HG02759 (cell line): ENCODE measurements at regions not wholly inside any gene's neighbourhood (a gene's known extent, or its start where the extent isn't known, plus 50 kb on each side); places are given as distances from the start of the nearest gene placed in this dataset.
"Not testable (repeated sequence)": the region's sequence is repeated elsewhere in the genome, so short reads cannot be mapped to it uniquely, and the experiment has no call there.

Experiments used
- ATAC-seq: cut with Tn5 transposase; IDR thresholded peaks from one replicate; pipeline ENCODE4 v1.9.1; 2021; ENCODE audit warnings: mild to moderate bottlenecking, moderate library complexity; ENCODE audit not compliant: unreplicated experiment

- ATAC-seq: no peak
Observed at GRCh38 chr9:31839273-31839672, 545.2 kb upstream of the ACO1 start.

- ATAC-seq: no peak
Observed at GRCh38 chr9:31840702-31841101, 543.7 kb upstream of the ACO1 start.

- ATAC-seq: no peak
Observed at GRCh38 chr9:31847963-31848362, 536.5 kb upstream of the ACO1 start.

- no peak for ATAC-seq
Observed at GRCh38 chr9:31848505-31849285, 535.7 kb upstream of the ACO1 start.

- ATAC-seq: no peak
Observed at GRCh38 chr9:31854187-31854586, 530.3 kb upstream of the ACO1 start.

GRCh38 chr9:31868830-31869229 is 515.6 kb upstream of the ACO1 start:
- no peak for ATAC-seq

- no peak for ATAC-seq
Observed at GRCh38 chr9:31870276-31870675, 514.2 kb upstream of the ACO1 start.

- no peak for ATAC-seq
Observed at GRCh38 chr9:31873722-31874121, 510.7 kb upstream of the ACO1 start.

GRCh38 chr9:31894008-31894407 is 490.4 kb upstream of the ACO1 start:
- ATAC-seq: no peak

GRCh38 chr9:31908158-31908890 is 476.1 kb upstream of the ACO1 start:
- peak; percentile 74 for ATAC-seq

- ATAC-seq: peak; percentile 39
Observed at GRCh38 chr9:31908891-31909480, 475.5 kb upstream of the ACO1 start.

- ATAC-seq: no peak
Observed at GRCh38 chr9:31912636-31913035, 471.8 kb upstream of the ACO1 start.

GRCh38 chr9:31916591-31917241 is 467.7 kb upstream of the ACO1 start:
- no peak for ATAC-seq

- not testable (repeated sequence) for ATAC-seq
Observed at GRCh38 chr9:31937737-31938136, 446.7 kb upstream of the ACO1 start.

GRCh38 chr9:31950756-31951155 is 433.7 kb upstream of the ACO1 start:
- no peak for ATAC-seq

- no peak for ATAC-seq
Observed at GRCh38 chr9:31958572-31958971, 425.9 kb upstream of the ACO1 start.

- ATAC-seq: no peak
Observed at GRCh38 chr9:31969552-31969951, 414.9 kb upstream of the ACO1 start.

GRCh38 chr9:31983895-31984294 is 400.5 kb upstream of the ACO1 start:
- ATAC-seq: no peak

- no peak for ATAC-seq
Observed at GRCh38 chr9:31996331-31996730, 388.1 kb upstream of the ACO1 start.

GRCh38 chr9:32004431-32005076 is 379.9 kb upstream of the ACO1 start:
- no peak for ATAC-seq

- no peak for ATAC-seq
Observed at GRCh38 chr9:32010322-32010721, 374.1 kb upstream of the ACO1 start.
